HFFc6 (cell line): ENCODE measurements at regions not wholly inside any gene's neighbourhood (a gene's known extent, or its start where the extent isn't known, plus 50 kb on each side); places are given as distances from the start of the nearest gene placed in this dataset.

Experiments used
- DNase-seq: peaks from one replicate; pipeline ENCODE4 v3.0.0-alpha.2; 2018
- H3K27ac Mint-ChIP-seq: 2 replicates; pipeline ENCODE4 v1.8.0; 2020; ENCODE audit warnings: mild to moderate bottlenecking, mixed read lengths
- H3K27me3 Mint-ChIP-seq: 2 replicates; pipeline ENCODE4 v1.8.0; 2021; ENCODE audit warnings: mild to moderate bottlenecking, moderate library complexity, mixed read lengths; ENCODE audit not compliant: insufficient read depth
- H3K36me3 Mint-ChIP-seq: 2 replicates; pipeline ENCODE4 v1.8.0; 2021; ENCODE audit warnings: low read depth, mixed read lengths
- H3K4me1 Mint-ChIP-seq: 2 replicates; pipeline ENCODE4 v1.8.0; 2020; ENCODE audit warnings: low read depth, mixed read lengths
- H3K4me3 Mint-ChIP-seq: 2 replicates; pipeline ENCODE4 v1.8.0; 2020; ENCODE audit warnings: mild to moderate bottlenecking, moderate library complexity, mixed read lengths
- H3K9me3 Mint-ChIP-seq: 2 replicates; pipeline ENCODE4 v1.8.0; 2020; ENCODE audit warnings: mild to moderate bottlenecking, mixed read lengths
- TF ChIP-seq, protein P1 (sequence below): fragments of 200-600 bp; sonication (generic); IDR thresholded peaks from 2 replicates; pipeline ENCODE4 v1.5.0; 2021; ENCODE audit warnings: antibody characterized with exemption, mild to moderate bottlenecking

DNA sequence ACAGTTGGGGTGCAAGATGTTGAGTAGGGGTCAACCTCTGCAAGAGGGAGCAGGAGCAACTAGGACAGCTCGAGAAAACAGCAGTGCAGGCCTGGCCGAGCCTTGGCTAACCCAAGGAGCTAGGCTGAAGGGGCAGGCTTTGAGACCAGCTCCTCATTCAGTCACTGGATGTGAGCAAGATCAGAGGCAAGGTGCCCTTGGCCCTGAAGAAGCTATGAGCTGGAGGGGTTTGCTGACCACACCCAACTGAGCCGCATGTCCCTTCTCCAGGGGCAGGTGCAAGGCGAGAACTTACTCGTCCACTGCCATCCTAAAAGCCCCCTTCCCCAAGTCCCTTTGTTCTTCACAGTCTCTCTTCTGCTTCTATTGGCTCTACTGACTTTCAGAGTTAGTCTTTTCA is 126.1 kb upstream of the UBL3 start:
- Mint-ChIP-seq H3K4me1 (peaks cover 23% of the 10 kb centered on the region), H3K9me3 (no peaks in the 10 kb centered on the region), H3K4me3 (no peak overlapping the region), H3K27me3 (no peaks in the 10 kb centered on the region), H3K36me3 (no peaks in the 10 kb centered on the region), H3K27ac (no peak overlapping the region)
- TF ChIP-seq, protein P1, sequence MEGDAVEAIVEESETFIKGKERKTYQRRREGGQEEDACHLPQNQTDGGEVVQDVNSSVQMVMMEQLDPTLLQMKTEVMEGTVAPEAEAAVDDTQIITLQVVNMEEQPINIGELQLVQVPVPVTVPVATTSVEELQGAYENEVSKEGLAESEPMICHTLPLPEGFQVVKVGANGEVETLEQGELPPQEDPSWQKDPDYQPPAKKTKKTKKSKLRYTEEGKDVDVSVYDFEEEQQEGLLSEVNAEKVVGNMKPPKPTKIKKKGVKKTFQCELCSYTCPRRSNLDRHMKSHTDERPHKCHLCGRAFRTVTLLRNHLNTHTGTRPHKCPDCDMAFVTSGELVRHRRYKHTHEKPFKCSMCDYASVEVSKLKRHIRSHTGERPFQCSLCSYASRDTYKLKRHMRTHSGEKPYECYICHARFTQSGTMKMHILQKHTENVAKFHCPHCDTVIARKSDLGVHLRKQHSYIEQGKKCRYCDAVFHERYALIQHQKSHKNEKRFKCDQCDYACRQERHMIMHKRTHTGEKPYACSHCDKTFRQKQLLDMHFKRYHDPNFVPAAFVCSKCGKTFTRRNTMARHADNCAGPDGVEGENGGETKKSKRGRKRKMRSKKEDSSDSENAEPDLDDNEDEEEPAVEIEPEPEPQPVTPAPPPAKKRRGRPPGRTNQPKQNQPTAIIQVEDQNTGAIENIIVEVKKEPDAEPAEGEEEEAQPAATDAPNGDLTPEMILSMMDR, result no peak
- DNase-seq, result no peak

DNA sequence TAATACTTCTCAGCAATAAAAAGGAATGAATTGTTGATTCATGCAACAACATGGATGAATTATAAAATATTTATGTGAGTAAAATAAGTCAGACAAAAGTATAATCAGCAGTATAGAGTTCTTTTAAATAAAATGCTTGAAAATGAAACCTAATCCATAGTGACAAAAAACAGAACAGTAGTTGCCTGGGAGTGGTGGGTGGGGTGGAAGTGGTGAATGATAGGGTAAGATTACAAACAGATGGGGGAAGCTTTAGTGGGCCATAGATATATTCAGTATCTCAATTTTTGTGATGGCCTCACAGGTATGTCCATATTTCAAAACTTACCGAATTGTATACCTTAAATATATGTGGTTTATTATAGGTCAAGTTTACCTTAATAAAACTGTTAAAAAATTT is 124.9 kb upstream of the UBL3 start:
- H3K4me3 Mint-ChIP-seq, result no peak overlapping the region

DNA sequence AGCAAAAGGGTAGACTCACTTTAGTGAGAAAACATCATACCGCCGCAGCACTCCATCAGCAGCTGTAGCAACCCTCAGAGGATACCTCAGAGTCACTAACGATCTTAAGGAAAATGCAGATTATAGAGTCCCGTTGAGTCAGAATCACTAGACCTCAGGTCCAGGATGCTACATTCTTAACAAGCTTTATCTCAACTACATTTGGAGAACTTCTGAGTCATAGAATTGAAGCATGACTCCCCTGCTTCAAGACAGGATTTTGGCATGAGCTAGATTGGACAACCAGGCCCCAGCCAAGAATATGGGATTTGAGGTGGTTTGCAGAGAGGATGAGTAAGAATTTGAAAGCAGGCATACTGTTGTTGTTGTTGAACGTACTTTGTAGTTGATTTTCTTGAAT is 118.9 kb upstream of the UBL3 start:
- peak; percentile 93 for DNase-seq
- TF ChIP-seq, protein P1, result no peak
- H3K9me3 Mint-ChIP-seq, result peaks cover 4% of the 10 kb centered on the region; the same call in 1 of the 2 replicates
- peaks cover 20% of the 10 kb centered on the region for H3K4me1 Mint-ChIP-seq
- H3K27me3 Mint-ChIP-seq, result no peaks in the 10 kb centered on the region
- peak overlapping the region; percentile 48 for H3K27ac Mint-ChIP-seq
- no peak overlapping the region for H3K4me3 Mint-ChIP-seq
- peaks cover 15% of the 10 kb centered on the region for H3K36me3 Mint-ChIP-seq

More for the DNA sequence above, 124.9 kb upstream of the UBL3 start:
- TF ChIP-seq, protein P1, result no peak
- no peaks in the 10 kb centered on the region for H3K9me3 Mint-ChIP-seq
- no peaks in the 10 kb centered on the region for H3K27me3 Mint-ChIP-seq
- DNase-seq, result no peak
- H3K27ac Mint-ChIP-seq, result no peak overlapping the region
- no peaks in the 10 kb centered on the region for H3K36me3 Mint-ChIP-seq
- peaks cover 26% of the 10 kb centered on the region for H3K4me1 Mint-ChIP-seq

DNA sequence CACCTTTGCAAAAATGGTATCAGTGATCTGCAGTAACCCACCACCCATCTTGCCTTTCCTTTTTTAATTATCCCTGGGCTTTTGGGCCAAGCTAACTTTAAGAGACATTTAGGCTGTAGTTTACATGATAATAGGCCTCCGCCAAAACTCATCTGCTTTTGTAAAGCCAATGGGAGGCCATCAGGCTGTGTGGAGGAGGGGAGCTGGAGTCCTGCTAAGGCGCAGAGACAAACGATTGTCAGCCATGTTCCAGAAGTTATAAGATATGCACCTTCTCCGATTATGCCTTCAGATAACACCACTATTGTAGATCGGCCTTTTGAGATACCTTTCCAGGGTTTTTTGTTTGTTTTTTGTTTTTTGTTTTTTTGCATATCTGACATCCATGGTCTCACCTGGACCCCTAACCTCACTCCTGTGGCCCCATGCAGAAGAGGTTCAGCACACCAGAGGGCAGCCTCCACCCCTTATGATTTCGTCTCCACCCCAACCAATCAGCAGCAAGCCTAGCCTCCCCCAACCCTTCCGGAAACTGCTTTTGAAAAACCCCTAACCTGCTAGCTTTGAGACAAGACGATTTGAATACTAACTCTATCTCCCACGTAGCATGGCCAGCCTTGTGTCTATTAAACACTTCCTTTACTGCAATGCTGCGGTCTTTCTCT is 113.9 kb upstream of the UBL3 start:
- Mint-ChIP-seq H3K27me3 (no peaks in the 10 kb centered on the region; the same call in 1 of the 2 replicates), H3K4me1 (peaks cover 8% of the 10 kb centered on the region), H3K9me3 (peaks cover 4% of the 10 kb centered on the region; the same call in 1 of the 2 replicates), H3K36me3 (peaks cover 15% of the 10 kb centered on the region), H3K4me3 (no peak overlapping the region), H3K27ac (no peak overlapping the region)
- TF ChIP-seq, protein P1, result no peak
- DNase-seq, result no peak

DNA sequence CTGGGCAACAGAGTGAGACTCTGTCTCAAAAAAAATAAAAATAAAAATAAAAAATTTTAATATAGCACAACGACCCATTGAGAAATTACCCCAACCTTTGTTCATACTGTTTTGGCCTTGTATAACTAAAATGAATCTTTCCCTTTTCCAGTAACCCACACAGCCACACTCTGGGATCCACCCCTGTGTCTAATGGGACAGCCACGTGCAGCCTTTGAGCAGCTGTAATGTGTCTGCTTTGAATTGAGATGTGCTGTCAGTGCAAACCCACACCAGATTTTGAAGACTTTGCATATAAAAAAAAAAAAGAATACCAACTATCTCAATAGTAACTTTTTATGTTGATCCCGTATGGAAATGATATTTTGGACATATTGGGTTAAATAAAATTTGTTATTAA is 112.7 kb upstream of the UBL3 start:
- H3K36me3 Mint-ChIP-seq, result peaks cover 14% of the 10 kb centered on the region
- H3K4me3 Mint-ChIP-seq, result no peak overlapping the region
- H3K4me1 Mint-ChIP-seq, result no peaks in the 10 kb centered on the region; the same call in 1 of the 2 replicates
- H3K9me3 Mint-ChIP-seq, result peaks cover 3% of the 10 kb centered on the region; the same call in 1 of the 2 replicates
- no peak overlapping the region for H3K27ac Mint-ChIP-seq
- no peaks in the 10 kb centered on the region; the same call in 1 of the 2 replicates for H3K27me3 Mint-ChIP-seq
- TF ChIP-seq, protein P1, result no peak
- no peak for DNase-seq
